D721Med (cell line): ENCODE measurements at regions not wholly inside any gene's neighbourhood (a gene's known extent, or its start where the extent isn't known, plus 50 kb on each side); places are given as distances from the start of the nearest gene placed in this dataset.

ENCODE experiments used
- DNase-seq: peaks from one replicate; pipeline ENCODE4 v3.0.0; 2011; ENCODE audit warnings: low spot score; ENCODE audit not compliant: insufficient read length
- FAIRE-seq: peaks from 2 replicates; lab custom pipeline; 2011; peaks lifted over from hg19 to GRCh38; lab: Jason Lieb, UNC
- TF ChIP-seq, protein P1 (sequence below): IDR thresholded peaks from 2 replicates; pipeline ENCODE4 v1.5.1; 2012; ENCODE audit warnings: mild to moderate bottlenecking, control low read depth; ENCODE audit not compliant: insufficient read depth; ENCODE audit errors: missing control alignments

DNA sequence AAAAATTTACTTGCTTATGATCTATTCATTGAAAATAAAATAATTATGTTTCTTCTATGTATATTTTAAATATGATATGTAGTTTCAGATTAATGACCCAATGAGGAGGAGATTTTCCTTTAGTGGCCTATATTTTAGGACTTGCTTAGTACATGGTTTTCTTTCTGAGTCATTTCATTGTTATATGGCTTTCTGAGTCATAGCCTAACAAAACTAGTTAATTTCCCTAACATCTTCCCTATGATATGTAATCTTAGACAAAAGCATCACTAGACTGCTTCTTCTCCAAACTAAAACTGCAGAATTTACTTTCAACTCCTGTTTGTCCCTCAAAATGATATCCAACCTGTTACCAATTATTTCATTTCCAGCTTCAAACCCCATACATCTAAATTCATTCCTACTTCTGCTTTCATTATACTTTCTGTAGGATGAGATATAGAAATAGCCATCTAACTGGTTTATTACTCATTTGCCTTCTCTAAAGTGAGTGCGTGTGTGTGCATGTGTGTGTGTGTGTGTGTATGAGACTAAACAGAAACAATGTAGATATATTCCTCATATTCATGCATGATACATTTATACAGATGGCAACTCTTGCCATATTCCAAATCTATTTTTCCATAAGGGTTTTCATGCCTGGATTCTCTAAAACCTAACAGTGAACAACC is 915.0 kb upstream of the GBE1 start:
- FAIRE-seq (no peak), DNase-seq (no peak)
- TF ChIP-seq, protein P1, sequence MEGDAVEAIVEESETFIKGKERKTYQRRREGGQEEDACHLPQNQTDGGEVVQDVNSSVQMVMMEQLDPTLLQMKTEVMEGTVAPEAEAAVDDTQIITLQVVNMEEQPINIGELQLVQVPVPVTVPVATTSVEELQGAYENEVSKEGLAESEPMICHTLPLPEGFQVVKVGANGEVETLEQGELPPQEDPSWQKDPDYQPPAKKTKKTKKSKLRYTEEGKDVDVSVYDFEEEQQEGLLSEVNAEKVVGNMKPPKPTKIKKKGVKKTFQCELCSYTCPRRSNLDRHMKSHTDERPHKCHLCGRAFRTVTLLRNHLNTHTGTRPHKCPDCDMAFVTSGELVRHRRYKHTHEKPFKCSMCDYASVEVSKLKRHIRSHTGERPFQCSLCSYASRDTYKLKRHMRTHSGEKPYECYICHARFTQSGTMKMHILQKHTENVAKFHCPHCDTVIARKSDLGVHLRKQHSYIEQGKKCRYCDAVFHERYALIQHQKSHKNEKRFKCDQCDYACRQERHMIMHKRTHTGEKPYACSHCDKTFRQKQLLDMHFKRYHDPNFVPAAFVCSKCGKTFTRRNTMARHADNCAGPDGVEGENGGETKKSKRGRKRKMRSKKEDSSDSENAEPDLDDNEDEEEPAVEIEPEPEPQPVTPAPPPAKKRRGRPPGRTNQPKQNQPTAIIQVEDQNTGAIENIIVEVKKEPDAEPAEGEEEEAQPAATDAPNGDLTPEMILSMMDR = no peak

DNA sequence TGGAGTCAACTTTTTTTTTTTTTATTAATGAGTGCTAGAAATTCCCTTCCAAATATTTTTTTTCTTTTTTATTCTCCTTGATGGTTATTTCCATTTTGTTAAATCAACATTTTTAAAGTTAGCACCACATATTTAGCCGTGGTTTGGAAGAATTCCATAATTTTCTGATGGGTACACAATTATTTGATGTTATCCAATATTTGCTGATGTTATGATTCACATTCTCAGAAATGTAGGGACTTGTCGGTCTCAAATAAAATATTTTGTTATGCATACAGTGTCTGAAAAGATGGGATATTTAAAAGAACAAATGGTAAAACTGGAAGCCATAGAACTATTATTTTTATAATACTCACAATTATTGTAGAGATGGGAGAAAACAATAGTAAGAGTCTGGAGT is 911.5 kb upstream of the GBE1 start:
- no peak for FAIRE-seq
- DNase-seq = no peak
- TF ChIP-seq, protein P1 = no peak

DNA sequence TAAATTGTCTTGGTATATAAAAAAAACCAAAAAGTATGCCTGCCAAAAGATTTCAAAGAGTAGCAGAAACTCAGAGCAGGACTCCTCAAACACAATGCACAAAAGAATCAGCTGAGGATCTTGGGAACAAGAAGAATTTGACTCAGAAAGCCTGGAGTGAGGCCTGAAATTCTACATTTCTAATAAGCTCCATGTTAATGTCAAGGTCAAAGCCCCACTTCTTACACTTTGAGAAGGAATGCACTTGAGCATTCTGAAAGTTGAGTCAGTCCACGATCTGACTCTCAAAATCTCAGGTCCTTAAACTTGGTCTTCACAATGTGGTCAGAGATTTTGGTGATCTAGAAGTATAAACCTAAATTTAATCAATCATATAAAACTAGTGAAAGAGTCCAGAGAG is 910.0 kb upstream of the GBE1 start:
- DNase-seq = no peak
- no peak for FAIRE-seq
- TF ChIP-seq, protein P1 = no peak

DNA sequence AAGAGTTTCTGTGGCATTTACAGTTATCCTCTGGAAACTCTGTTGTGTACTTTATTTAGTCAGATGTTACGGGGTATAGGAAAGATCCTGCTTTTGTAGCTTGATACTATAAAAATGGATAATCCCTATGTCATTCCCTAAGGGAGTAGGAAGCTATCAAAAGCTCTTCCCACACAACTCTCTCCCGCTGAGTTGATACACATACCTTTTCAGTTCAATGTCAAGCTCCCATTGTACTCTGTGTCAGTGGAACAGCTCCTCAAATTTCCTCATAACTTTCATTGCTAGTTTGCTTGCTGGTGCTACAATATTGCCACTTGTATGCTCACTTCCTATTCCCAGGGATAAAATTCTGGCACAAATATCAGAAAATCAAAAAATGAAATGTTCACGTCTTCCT is 893.3 kb upstream of the GBE1 start:
- TF ChIP-seq, protein P1 = no peak
- no peak for DNase-seq
- FAIRE-seq = no peak

DNA sequence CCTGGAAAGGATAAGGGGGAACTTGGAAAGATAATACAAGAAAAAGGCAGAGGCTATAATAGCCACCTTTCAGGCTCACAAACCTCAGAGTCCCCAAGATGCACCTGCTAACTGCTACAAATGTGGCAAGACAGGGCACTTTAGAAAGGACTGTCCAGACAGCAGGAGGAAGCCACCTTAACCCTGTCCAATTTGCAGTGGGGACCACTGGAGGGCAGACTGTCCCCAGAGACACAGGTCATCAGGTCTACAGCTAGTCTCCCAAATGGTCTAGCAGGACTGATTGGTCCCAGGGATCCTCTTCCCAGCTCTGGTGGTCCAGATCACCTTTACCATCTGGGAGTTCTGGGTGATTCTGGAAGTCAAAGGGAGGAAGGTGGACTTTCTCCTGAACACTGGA is 882.5 kb upstream of the GBE1 start:
- TF ChIP-seq, protein P1 = peak; percentile 8
- DNase-seq (no peak), FAIRE-seq (no peak)

DNA sequence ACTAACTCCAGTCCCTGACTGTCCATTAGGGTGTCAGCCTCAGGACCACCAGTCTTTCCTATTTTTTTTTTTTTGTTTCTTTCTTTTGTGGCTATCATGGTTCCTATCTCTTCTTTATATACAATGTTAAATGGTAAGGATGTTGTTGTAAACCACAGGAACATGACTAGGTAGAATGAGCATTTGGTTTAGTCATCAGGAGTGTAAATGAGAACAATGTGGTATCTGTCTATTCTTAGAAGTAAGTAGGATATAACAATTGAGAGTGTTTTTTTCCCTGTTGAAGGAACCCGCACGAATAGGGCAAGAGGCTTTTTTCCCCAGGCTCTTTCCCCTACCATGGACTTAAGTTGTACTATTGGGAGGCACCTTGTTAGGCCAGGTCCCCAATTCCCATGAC is 880.3 kb upstream of the GBE1 start:
- TF ChIP-seq, protein P1 = no peak
- DNase-seq = no peak
- no peak for FAIRE-seq

DNA sequence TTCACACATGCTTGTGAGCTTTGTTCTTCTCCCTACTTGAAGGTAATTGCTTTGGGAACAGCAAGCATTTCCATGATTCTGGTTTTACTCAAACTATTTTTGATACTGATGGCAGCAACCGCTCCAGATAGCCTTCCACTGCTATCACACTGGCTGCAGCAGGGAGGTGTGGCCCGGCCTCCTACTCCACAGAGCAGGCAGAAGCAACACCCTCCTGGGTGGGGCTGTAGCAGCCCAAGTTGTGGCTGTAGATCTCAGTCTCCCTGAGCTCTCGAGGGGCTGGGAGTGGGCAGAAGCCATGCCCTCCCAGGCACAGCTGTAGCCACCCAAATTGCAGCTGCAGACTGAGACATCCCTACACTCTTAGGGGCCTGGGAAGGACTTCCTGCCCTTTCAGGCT is 878.8 kb upstream of the GBE1 start:
- FAIRE-seq (no peak), DNase-seq (no peak)
- TF ChIP-seq, protein P1 = no peak
